Neuronal stem cell (in vitro differentiated cells): ENCODE measurements at regions not wholly inside any gene's neighbourhood (a gene's known extent, or its start where the extent isn't known, plus 50 kb on each side); places are given as distances from the start of the nearest gene placed in this dataset.
"Not testable (repeated sequence)": the region's sequence is repeated elsewhere in the genome, so short reads cannot be mapped to it uniquely, and the experiment has no call there.

ENCODE experiments used
- DNase-seq: peaks from one replicate; pipeline ENCODE4 v3.0.0-alpha.2; 2013; ENCODE audit warnings: low spot score
- H2AFZ ChIP-seq: one replicate; pipeline ENCODE4 v1.6.1; 2013; ENCODE audit warnings: mild to moderate bottlenecking, low read length, inconsistent platforms
- H2AK5ac ChIP-seq: 2 replicates; pipeline ENCODE4 v1.6.1; 2013; ENCODE audit warnings: low read depth, mild to moderate bottlenecking, inconsistent platforms, low read length, moderate library complexity, mixed read lengths
- H2BK120ac ChIP-seq: 2 replicates; pipeline ENCODE4 v1.6.1; 2013; ENCODE audit warnings: low read depth, mild to moderate bottlenecking, inconsistent platforms, low read length, moderate library complexity, mixed read lengths
- H2BK12ac ChIP-seq: one replicate; pipeline ENCODE4 v1.6.1; 2013; ENCODE audit warnings: low read length, inconsistent platforms
- H2BK15ac ChIP-seq: 2 replicates; pipeline ENCODE4 v1.6.1; 2013; ENCODE audit warnings: mild to moderate bottlenecking, low read length, inconsistent platforms, mixed read lengths
- H2BK5ac ChIP-seq: one replicate; pipeline ENCODE4 v1.6.1; 2013; ENCODE audit warnings: inconsistent platforms, mild to moderate bottlenecking, low read length, moderate library complexity
- H3K14ac ChIP-seq: one replicate; pipeline ENCODE4 v1.6.1; 2013; ENCODE audit warnings: low read length, inconsistent platforms
- H3K18ac ChIP-seq: 2 replicates; pipeline ENCODE4 v1.6.1; 2013; ENCODE audit warnings: low read length, inconsistent platforms
- H3K23ac ChIP-seq: 2 replicates; pipeline ENCODE4 v1.6.1; 2013; ENCODE audit warnings: low read depth, mild to moderate bottlenecking, mixed read lengths, low read length, inconsistent platforms; ENCODE audit not compliant: poor library complexity
- H3K27ac ChIP-seq: replicated peaks from 3 replicates; pipeline ENCODE4 v1.5.1; 2013; ENCODE audit warnings: low read length, inconsistent platforms
- H3K27me3 ChIP-seq, 3 experiments: 2 replicates each; pipeline ENCODE4 v1.6.1; 2013; ENCODE audit warnings: low read length in 3 of 3, mild to moderate bottlenecking in 2 of 3, inconsistent platforms in 1 of 3, low read depth in 1 of 3, mixed read lengths in 1 of 3, moderate library complexity in 1 of 3; ENCODE audit not compliant: control insufficient read depth in 3 of 3, insufficient read depth in 3 of 3
- H3K36me3 ChIP-seq, 2 donors: replicated peaks in 1 of 2; 2 replicates each; pipeline ENCODE4 v1.6.1; 2013; ENCODE audit warnings: low read length in 2 of 2; ENCODE audit not compliant: control insufficient read depth in 2 of 2, insufficient read depth in 2 of 2
- H3K4ac ChIP-seq: 2 replicates; pipeline ENCODE4 v1.6.1; 2013; ENCODE audit warnings: inconsistent platforms, mild to moderate bottlenecking, low read length, moderate library complexity
- H3K4me1 ChIP-seq, 2 donors: 1 replicate in 1 of 2; 2 replicates in 1 of 2; pipeline ENCODE4 v1.6.1; 2013; ENCODE audit warnings: low read length in 2 of 2, low read depth in 1 of 2; ENCODE audit not compliant: control insufficient read depth in 2 of 2, insufficient read depth in 1 of 2
- H3K4me2 ChIP-seq: one replicate; pipeline ENCODE4 v1.6.1; 2013; ENCODE audit warnings: mild to moderate bottlenecking, low read length, inconsistent platforms; ENCODE audit not compliant: insufficient read depth, poor library complexity, severe bottlenecking
- H3K4me3 ChIP-seq, 2 donors: 2 replicates each; pipeline ENCODE4 v1.5.1; 2013; ENCODE audit warnings: low read length in 2 of 2, mild to moderate bottlenecking in 2 of 2, inconsistent platforms in 1 of 2, moderate library complexity in 1 of 2
- H3K79me1 ChIP-seq: one replicate; pipeline ENCODE4 v1.6.1; 2013; ENCODE audit warnings: low read depth, mild to moderate bottlenecking, inconsistent platforms, low read length, moderate library complexity
- H3K9ac ChIP-seq: one replicate; pipeline ENCODE4 v1.6.1; 2013; ENCODE audit warnings: mild to moderate bottlenecking, low read depth, low read length, inconsistent platforms; ENCODE audit not compliant: poor library complexity
- H3K9me3 ChIP-seq, 2 donors: replicated peaks in 1 of 2; 2 replicates each; pipeline versions ENCODE3 to v1.6.1; 2013; ENCODE audit warnings: low read length in 2 of 2, mild to moderate bottlenecking in 2 of 2, inconsistent platforms in 1 of 2, low read depth in 1 of 2, mixed read lengths in 1 of 2, moderate library complexity in 1 of 2; ENCODE audit not compliant: control insufficient read depth in 2 of 2, insufficient read depth in 1 of 2
- H4K8ac ChIP-seq: one replicate; pipeline ENCODE4 v1.6.1; 2013; ENCODE audit warnings: low read depth, mild to moderate bottlenecking, inconsistent platforms, low read length, moderate library complexity
- H4K91ac ChIP-seq: one replicate; pipeline ENCODE4 v1.6.1; 2013; ENCODE audit warnings: low read length, low read depth, mild to moderate bottlenecking, inconsistent platforms; ENCODE audit not compliant: poor library complexity
- WGBS, 2 donors: extraction: QIAGEN DNeasy Blood & Tissue Kit; methylation state at CpG; one replicate each; pipeline ENCODE4 v1.1.7; 2013; ENCODE audit warnings: missing lambda C conversion rate in 2 of 2, mixed read lengths in 1 of 2; ENCODE audit not compliant: insufficient read length in 2 of 2, insufficient replicate concordance in 1 of 2; ENCODE audit errors: extremely low coverage in 2 of 2; 5-methylcytosine and 5-hydroxymethylcytosine counted together

DNA sequence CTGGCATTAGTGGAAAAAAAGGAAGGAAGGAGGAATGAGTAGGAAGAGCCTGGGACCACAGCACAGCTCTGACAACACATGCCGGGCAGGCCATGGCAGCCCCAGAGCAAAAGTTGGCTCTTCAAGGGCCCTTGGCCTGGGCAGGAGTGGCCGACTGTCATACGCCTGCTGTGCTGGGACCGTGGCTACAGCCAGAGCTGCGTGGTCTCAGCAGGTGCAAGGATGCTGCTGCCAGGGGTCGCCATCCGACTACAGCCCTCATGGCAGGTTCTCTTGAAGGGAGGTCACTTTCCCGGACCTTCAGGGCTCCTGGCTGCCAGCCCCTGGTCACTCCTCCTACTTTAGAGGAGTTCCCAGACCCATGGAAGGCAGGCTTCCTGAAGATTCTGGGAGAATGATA lies 109.9 kb downstream of the ARL4C start:
- no CpG with 5 or more reads among the region's 8 CpGs for WGBS, 2 donors
- no peak overlapping the region for H4K8ac ChIP-seq
- H2BK120ac ChIP-seq, result no peak overlapping the region

GRCh38 chr2:234382131-234382530 lies 114.8 kb downstream of the ARL4C start:
- Histone ChIP-seq H3K9me3 (peaks cover 0 to 2% of the 10 kb centered on the region in 2 donors), H3K27ac (no peak overlapping the region), H3K9ac (no peak overlapping the region), H3K4ac (no peak overlapping the region), H3K23ac (no peak overlapping the region), H3K4me1 (peaks cover 5 to 8% of the 10 kb centered on the region in 2 donors), H4K91ac (no peak overlapping the region), H3K4me2 (no peak overlapping the region), H3K79me1 (no peaks in the 10 kb centered on the region), H3K4me3 (no peak overlapping the region), H2BK120ac (no peak overlapping the region), H2BK12ac (no peak overlapping the region), H3K27me3 (peaks cover 0 to 6% (median 0%) of the 10 kb centered on the region in 3 experiments), H3K14ac (no peak overlapping the region), H2AFZ (no peak overlapping the region), H2BK5ac (no peak overlapping the region), H2AK5ac (no peak overlapping the region), H4K8ac (no peak overlapping the region), H3K36me3 (no peaks in the 10 kb centered on the region), H2BK15ac (no peak overlapping the region), H3K18ac (no peak overlapping the region)
- no peak for DNase-seq

More for the DNA sequence above, 109.9 kb downstream of the ARL4C start:
- H2BK5ac ChIP-seq, result no peak overlapping the region
- peaks cover 0 to 2% of the 10 kb centered on the region in 2 donors for H3K9me3 ChIP-seq
- H3K27ac ChIP-seq, result no peak overlapping the region
- no peak overlapping the region for H3K14ac ChIP-seq
- H3K4me2 ChIP-seq, result no peak overlapping the region
- no peak overlapping the region for H2AK5ac ChIP-seq
- H4K91ac ChIP-seq, result no peak overlapping the region
- no peak for DNase-seq
- H3K4me1 ChIP-seq, result no peaks in the 10 kb centered on the region
- H3K18ac ChIP-seq, result peak overlapping the region; percentile 69
- H3K9ac ChIP-seq, result no peak overlapping the region
- H3K36me3 ChIP-seq, result no peaks in the 10 kb centered on the region
- H2BK15ac ChIP-seq, result no peak overlapping the region
- H3K23ac ChIP-seq, result no peak overlapping the region
- H2BK12ac ChIP-seq, result no peak overlapping the region
- no peak overlapping the region for H2AFZ ChIP-seq
- H3K27me3 ChIP-seq, result no peaks in the 10 kb centered on the region
- no peaks in the 10 kb centered on the region for H3K79me1 ChIP-seq
- no peak overlapping the region for H3K4me3 ChIP-seq
- no peak overlapping the region for H3K4ac ChIP-seq

DNA sequence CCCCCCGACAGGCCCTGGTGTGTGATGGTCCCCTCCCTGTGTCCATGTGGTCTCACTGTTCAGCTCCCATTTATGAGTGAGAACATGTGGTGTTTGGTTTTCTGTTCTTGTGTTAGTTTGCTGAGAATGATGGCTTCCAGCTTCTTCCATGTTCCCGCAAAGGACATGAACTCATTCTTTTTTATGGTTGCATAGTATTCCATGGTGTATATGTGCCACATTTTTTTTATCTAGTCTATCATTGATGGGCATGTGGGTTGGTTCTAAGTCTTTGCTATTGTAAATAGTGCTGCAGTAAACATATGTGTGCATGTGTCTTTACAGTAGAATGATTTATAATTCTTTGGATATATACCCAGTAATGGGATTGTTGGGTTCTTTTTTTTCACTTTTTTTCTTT lies 117.9 kb downstream of the ARL4C start:
- not testable (repeated sequence) for H3K14ac ChIP-seq
- no CpG with 5 or more reads among the region's 2 CpGs for WGBS, 2 donors

GRCh38 chr2:234378440-234378839 lies 118.4 kb downstream of the ARL4C start:
- H3K9me3 ChIP-seq, result peaks cover 0 to 3% of the 10 kb centered on the region in 2 donors
- no peak overlapping the region for H3K9ac ChIP-seq
- no peak overlapping the region for H3K4me3 ChIP-seq
- H3K79me1 ChIP-seq, result no peaks in the 10 kb centered on the region
- H3K27ac ChIP-seq, result no peak overlapping the region
- H3K4me1 ChIP-seq, result peaks cover 5 to 12% of the 10 kb centered on the region in 2 donors
- no peak overlapping the region for H2BK12ac ChIP-seq
- H3K23ac ChIP-seq, result no peak overlapping the region
- no peak overlapping the region for H4K91ac ChIP-seq
- no peak overlapping the region for H3K4me2 ChIP-seq
- no peak for DNase-seq
- no peak overlapping the region for H2AK5ac ChIP-seq
- H2BK5ac ChIP-seq, result no peak overlapping the region
- no CpG with 5 or more reads among the region's 4 CpGs for WGBS, 2 donors
- H2BK120ac ChIP-seq, result no peak overlapping the region
- H3K36me3 ChIP-seq, result no peaks in the 10 kb centered on the region
- H3K18ac ChIP-seq, result no peak overlapping the region
- no peak overlapping the region for H3K4ac ChIP-seq
- no peak overlapping the region for H3K14ac ChIP-seq
- no peak overlapping the region for H2BK15ac ChIP-seq
- peaks cover 0 to 21% (median 0%) of the 10 kb centered on the region in 3 experiments for H3K27me3 ChIP-seq
- H2AFZ ChIP-seq, result no peak overlapping the region
- no peak overlapping the region for H4K8ac ChIP-seq

More for the DNA sequence above, 117.9 kb downstream of the ARL4C start:
- not testable (repeated sequence) for H3K18ac ChIP-seq, H3K4ac ChIP-seq, H2BK5ac ChIP-seq, H3K9ac ChIP-seq, H3K23ac ChIP-seq, H4K91ac ChIP-seq, H4K8ac ChIP-seq, H3K36me3 ChIP-seq, H3K4me3 ChIP-seq, H2AFZ ChIP-seq, H2BK120ac ChIP-seq, H2BK15ac ChIP-seq, H3K79me1 ChIP-seq, DNase-seq, H3K9me3 ChIP-seq, H2AK5ac ChIP-seq, H3K27ac ChIP-seq, H3K4me2 ChIP-seq, H2BK12ac ChIP-seq
- Histone ChIP-seq H3K27me3 (peaks cover 0 to 20% (median 0%) of the 10 kb centered on the region in 3 experiments), H3K4me1 (peaks cover 5 to 12% of the 10 kb centered on the region in 2 donors)
